MM.1S (cell line): ENCODE measurements at regions not wholly inside any gene's neighbourhood (a gene's known extent, or its start where the extent isn't known, plus 50 kb on each side); places are given as distances from the start of the nearest gene placed in this dataset.

Experiments
- DNase-seq: peaks from one replicate; pipeline ENCODE4 v3.0.0-alpha.2; 2015
- H2AFZ ChIP-seq: fragments of 300-600 bp; sonication (generic); 2 replicates; pipeline ENCODE4 v1.6.0; 2016; ENCODE audit warnings: antibody characterized with exemption, low read length
- H3F3A ChIP-seq: fragments of 300-600 bp; sonication (generic); 2 replicates; pipeline ENCODE4 v1.6.1; 2016; ENCODE audit warnings: mild to moderate bottlenecking, antibody characterized with exemption, low read length, moderate library complexity, mixed read lengths; ENCODE audit not compliant: insufficient read depth
- H3K27ac ChIP-seq: fragments of 300-600 bp; sonication (generic); 2 replicates; pipeline ENCODE4 v1.5.1; 2016; ENCODE audit warnings: mild to moderate bottlenecking, low read length
- H3K27me3 ChIP-seq: fragments of 300-600 bp; sonication (generic); replicated peaks from 2 replicates; pipeline ENCODE4 v1.6.0; 2016; ENCODE audit warnings: low read length; ENCODE audit not compliant: insufficient read depth
- H3K36me3 ChIP-seq: fragments of 300-600 bp; sonication (generic); replicated peaks from 2 replicates; pipeline ENCODE4 v1.6.1; 2016; ENCODE audit warnings: mild to moderate bottlenecking, low read length, mixed read lengths; ENCODE audit not compliant: insufficient read depth
- H3K4me1 ChIP-seq: fragments of 300-600 bp; sonication (generic); 2 replicates; pipeline ENCODE4 v1.6.1; 2016; ENCODE audit warnings: low read length, mixed read lengths
- H3K4me2 ChIP-seq: fragments of 300-600 bp; sonication (generic); 2 replicates; pipeline ENCODE4 v1.6.0; 2016; ENCODE audit warnings: low read depth, low read length
- H3K4me3 ChIP-seq: fragments of 300-600 bp; sonication (generic); 2 replicates; pipeline ENCODE4 v1.5.1; 2016; ENCODE audit warnings: low read length, mixed read lengths
- H3K79me2 ChIP-seq: fragments of 300-600 bp; sonication (generic); 2 replicates; pipeline ENCODE4 v1.6.1; 2016; ENCODE audit warnings: mixed run types, low read length, mixed read lengths
- H3K9ac ChIP-seq: fragments of 300-600 bp; sonication (generic); 2 replicates; pipeline ENCODE4 v1.6.1; 2016; ENCODE audit warnings: low read length, mixed read lengths
- H3K9me2 ChIP-seq: fragments of 300-600 bp; sonication (generic); replicated peaks from 2 replicates; pipeline ENCODE4 v1.6.1; 2016; ENCODE audit warnings: mild to moderate bottlenecking, low read length, mixed read lengths; ENCODE audit not compliant: insufficient read depth
- H3K9me3 ChIP-seq: fragments of 300-600 bp; sonication (generic); replicated peaks from 2 replicates; pipeline ENCODE4 v1.6.1; 2016; ENCODE audit warnings: mild to moderate bottlenecking, low read length, mixed read lengths; ENCODE audit not compliant: insufficient read depth
- H4K20me1 ChIP-seq: fragments of 300-600 bp; sonication (generic); 2 replicates; pipeline ENCODE4 v1.6.1; 2016; ENCODE audit warnings: mild to moderate bottlenecking, low read length, moderate library complexity, mixed read lengths; ENCODE audit not compliant: insufficient read depth
- EZH2 ChIP-seq: fragments of 300-600 bp; sonication (generic); optimal IDR thresholded peaks from 2 replicates; pipeline ENCODE3; 2017; ENCODE audit warnings: low read depth, mild to moderate bottlenecking, antibody characterized with exemption, low read length, mixed read lengths
- EZH2phosphoT487 ChIP-seq: fragments of 300-600 bp; sonication (generic); IDR thresholded peaks from 2 replicates; pipeline ENCODE4 v1.6.1; 2018; ENCODE audit warnings: antibody characterized with exemption, low read length
- TF ChIP-seq, protein P1 (sequence below): fragments of 300-600 bp; sonication (generic); IDR thresholded peaks from 2 replicates; pipeline ENCODE4 v1.5.1; 2016; ENCODE audit warnings: antibody characterized with exemption, low read length, mixed read lengths

- no peak overlapping the region for H3K4me2 ChIP-seq
Observed at GRCh38 chr13:105184201-105184600, 1351.3 kb downstream of the EFNB2 start.

DNA sequence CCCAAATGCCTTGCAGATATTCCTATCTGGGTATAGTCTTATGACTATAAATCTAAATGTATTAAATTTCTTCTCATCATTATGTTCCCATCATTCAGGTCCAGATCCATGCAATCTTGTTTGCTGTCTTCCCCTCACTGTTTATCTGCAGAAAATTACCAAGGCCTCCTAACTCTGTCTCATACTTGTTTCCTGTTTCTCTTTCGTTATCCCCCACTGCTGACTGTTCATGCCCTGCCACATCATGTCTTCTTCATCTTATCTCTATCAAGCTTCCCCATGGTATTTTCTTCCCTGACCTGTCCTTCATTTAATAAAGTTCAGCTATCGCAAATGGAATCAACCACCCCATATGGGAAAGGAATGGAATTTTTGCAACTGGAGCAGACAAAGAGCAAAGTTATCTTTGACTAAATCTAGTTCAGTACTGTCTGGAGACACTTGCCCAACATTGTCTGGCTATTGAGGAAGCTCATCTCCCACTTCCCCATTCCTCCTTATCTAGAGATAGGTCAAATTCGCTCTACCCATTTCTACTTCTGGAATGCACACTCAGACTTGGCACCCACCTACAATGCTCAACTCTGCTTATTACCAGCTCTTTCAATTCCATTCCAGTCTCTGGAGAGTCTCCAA is 1358.1 kb downstream of the EFNB2 start:
- Histone ChIP-seq H3K27me3 (no peaks in the 10 kb centered on the region), H3K79me2 (no peaks in the 10 kb centered on the region), H3F3A (no peaks in the 10 kb centered on the region), H3K4me3 (no peak overlapping the region), H3K4me1 (no peaks in the 10 kb centered on the region), H3K9ac (no peak overlapping the region), H4K20me1 (no peaks in the 10 kb centered on the region), H3K27ac (no peak overlapping the region), H2AFZ (peak overlapping the region; percentile 9; the same call in 1 of the 2 replicates), H3K4me2 (no peak overlapping the region), H3K9me3 (no peaks in the 10 kb centered on the region), H3K36me3 (no peaks in the 10 kb centered on the region), H3K9me2 (no peaks in the 10 kb centered on the region)
- TF ChIP-seq, protein P1, sequence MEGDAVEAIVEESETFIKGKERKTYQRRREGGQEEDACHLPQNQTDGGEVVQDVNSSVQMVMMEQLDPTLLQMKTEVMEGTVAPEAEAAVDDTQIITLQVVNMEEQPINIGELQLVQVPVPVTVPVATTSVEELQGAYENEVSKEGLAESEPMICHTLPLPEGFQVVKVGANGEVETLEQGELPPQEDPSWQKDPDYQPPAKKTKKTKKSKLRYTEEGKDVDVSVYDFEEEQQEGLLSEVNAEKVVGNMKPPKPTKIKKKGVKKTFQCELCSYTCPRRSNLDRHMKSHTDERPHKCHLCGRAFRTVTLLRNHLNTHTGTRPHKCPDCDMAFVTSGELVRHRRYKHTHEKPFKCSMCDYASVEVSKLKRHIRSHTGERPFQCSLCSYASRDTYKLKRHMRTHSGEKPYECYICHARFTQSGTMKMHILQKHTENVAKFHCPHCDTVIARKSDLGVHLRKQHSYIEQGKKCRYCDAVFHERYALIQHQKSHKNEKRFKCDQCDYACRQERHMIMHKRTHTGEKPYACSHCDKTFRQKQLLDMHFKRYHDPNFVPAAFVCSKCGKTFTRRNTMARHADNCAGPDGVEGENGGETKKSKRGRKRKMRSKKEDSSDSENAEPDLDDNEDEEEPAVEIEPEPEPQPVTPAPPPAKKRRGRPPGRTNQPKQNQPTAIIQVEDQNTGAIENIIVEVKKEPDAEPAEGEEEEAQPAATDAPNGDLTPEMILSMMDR: no peak
- TF ChIP-seq EZH2 (no peak), EZH2phosphoT487 (no peak)
- peak; percentile 14 for DNase-seq

More at GRCh38 chr13:105184201-105184600, 1351.3 kb downstream of the EFNB2 start:
- Histone ChIP-seq H3K27me3 (no peaks in the 10 kb centered on the region), H3K36me3 (no peaks in the 10 kb centered on the region), H3K9ac (no peak overlapping the region), H3K4me1 (no peaks in the 10 kb centered on the region), H4K20me1 (no peaks in the 10 kb centered on the region), H3K4me3 (no peak overlapping the region), H3K9me2 (no peaks in the 10 kb centered on the region), H3K9me3 (no peaks in the 10 kb centered on the region; the same call in 1 of the 2 replicates), H3F3A (no peaks in the 10 kb centered on the region), H2AFZ (no peak overlapping the region), H3K79me2 (no peaks in the 10 kb centered on the region), H3K27ac (no peak overlapping the region)
- no peak for TF ChIP-seq EZH2
- TF ChIP-seq, protein P1: no peak
- no peak for TF ChIP-seq EZH2phosphoT487
- DNase-seq: no peak

DNA sequence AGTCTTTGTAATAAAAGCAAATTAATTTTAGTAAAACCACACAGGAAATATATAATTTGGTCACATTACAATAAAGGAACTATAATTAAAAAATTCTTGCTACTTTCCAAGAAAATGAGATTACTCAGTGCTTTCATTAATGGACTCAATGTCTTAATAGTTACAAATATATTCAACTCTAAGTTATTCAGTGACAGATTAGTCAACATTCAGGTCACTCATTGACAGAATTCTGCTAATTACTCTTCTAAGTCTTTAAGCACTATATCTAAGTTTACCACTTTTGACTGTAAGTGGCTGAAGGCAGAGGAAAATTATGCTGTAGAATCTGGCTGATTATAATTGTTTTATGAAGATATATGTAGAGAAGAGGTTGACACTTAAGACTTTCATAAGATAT is 1365.0 kb downstream of the EFNB2 start:
- Histone ChIP-seq H2AFZ (no peak overlapping the region), H3K4me2 (no peak overlapping the region), H3K36me3 (no peaks in the 10 kb centered on the region), H4K20me1 (no peaks in the 10 kb centered on the region), H3K4me1 (no peaks in the 10 kb centered on the region), H3K9ac (no peak overlapping the region), H3F3A (no peaks in the 10 kb centered on the region), H3K27me3 (no peaks in the 10 kb centered on the region), H3K79me2 (no peaks in the 10 kb centered on the region), H3K9me3 (no peaks in the 10 kb centered on the region), H3K4me3 (no peak overlapping the region), H3K9me2 (no peaks in the 10 kb centered on the region), H3K27ac (no peak overlapping the region)
- no peak for DNase-seq
- TF ChIP-seq, protein P1: no peak
- no peak for TF ChIP-seq EZH2
- TF ChIP-seq EZH2phosphoT487: no peak
